ENCODE measurements at regions not wholly inside any gene's neighbourhood (a gene's known extent, or its start where the extent isn't known, plus 50 kb on each side); places are given as distances from the start of the nearest gene placed in this dataset.
A peak's percentile ranks its signal among the peaks of the same experiment; 100 is the strongest.

DNA sequence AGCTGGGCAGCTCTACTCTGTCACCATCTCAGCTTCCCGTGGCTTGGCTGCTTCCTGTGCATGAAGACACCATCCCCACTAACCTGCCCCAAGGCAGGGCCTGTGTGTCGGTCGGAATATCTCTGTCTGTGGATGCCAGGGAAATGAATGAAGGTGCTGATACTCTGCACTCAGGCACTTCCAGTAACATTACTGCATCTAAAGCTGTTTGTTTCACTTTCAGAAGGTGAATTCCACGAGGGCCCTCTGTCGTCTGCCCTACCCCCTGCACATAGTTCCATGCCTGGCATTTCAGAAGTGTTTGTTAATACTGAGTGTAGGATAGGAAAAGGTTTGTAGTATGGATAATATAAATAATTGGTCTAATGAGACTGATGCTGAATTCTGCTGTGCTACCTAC lies 114.7 kb upstream of the GMDS start:
- no peak overlapping the region for H3K27ac ChIP-seq (ENCODE audit: insufficient read depth in 1 of 2, low read depth in 1 of 2, low read length in 2 of 2, poor library complexity in 1 of 2, severe bottlenecking in 2 of 2)
- no peaks in the 10 kb centered on the region for H3K9me3 ChIP-seq (ENCODE audit: control extremely low read depth in 1 of 5, control insufficient read depth in 4 of 5, insufficient read depth in 2 of 5, low read depth in 1 of 5, low read length in 4 of 5)
- DNase-seq = no peak
- no peaks in the 10 kb centered on the region for H3K27me3 ChIP-seq (replicated peaks in 2 of 5; ENCODE audit: control insufficient read depth in 4 of 5, insufficient read depth in 5 of 5, low read length in 4 of 5)
- 83% methylated on average over 1 of the region's 5 CpGs for WGBS (ENCODE audit: insufficient coverage)
- H3K4me3 ChIP-seq (ENCODE audit: control insufficient read depth in 1 of 7, extremely low read depth in 1 of 7, insufficient read depth in 4 of 7, low read depth in 2 of 7, low read length in 6 of 7) = no peak overlapping the region
- ChIA-PET POLR2A (no interaction called here), CTCF (interaction anchor here (1.0 kb wide), 1 partner anchor 9 kb away, joined by 3 read pairs; no protein-coding TSS in a partner anchor)
- peaks cover 0 to 4% (median under 1%) of the 10 kb centered on the region in 4 experiments for H3K4me1 ChIP-seq (ENCODE audit: control extremely low read depth in 1 of 4, control insufficient read depth in 4 of 4, insufficient read depth in 4 of 4, low read length in 3 of 4)
- H3K36me3 ChIP-seq (ENCODE audit: control insufficient read depth in 4 of 4, insufficient read depth in 4 of 4, low read length in 3 of 4) = peaks cover 0 to 13% (median 5%) of the 10 kb centered on the region in 4 experiments

DNA sequence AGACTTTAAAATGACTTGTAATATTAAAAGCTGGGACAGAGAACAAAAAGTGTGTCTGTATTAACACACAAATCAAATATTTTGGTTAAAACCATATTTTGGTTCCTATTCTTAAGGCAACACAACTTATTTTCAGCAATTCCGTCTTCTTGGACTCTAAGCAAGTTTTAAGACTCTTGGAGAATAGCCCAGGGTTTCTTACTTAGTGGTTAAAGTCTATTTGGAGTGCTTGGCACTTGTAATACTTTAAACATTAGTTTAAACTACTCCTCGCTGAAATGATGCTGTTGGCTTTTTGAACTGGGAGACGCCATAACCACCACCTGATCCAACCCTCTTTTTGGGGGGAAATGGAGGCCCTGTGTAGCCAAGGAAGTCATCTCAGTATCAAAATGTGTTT lies 109.7 kb upstream of the GMDS start:
- Histone ChIP-seq H3K4me1 (ENCODE audit: control extremely low read depth in 1 of 4, control insufficient read depth in 4 of 4, insufficient read depth in 4 of 4, low read length in 3 of 4) (peaks cover 0 to 4% (median under 1%) of the 10 kb centered on the region in 4 experiments), H3K27ac (ENCODE audit: insufficient read depth in 1 of 2, low read depth in 1 of 2, low read length in 2 of 2, poor library complexity in 1 of 2, severe bottlenecking in 2 of 2) (no peak overlapping the region), H3K27me3 (replicated peaks in 2 of 5; ENCODE audit: control insufficient read depth in 4 of 5, insufficient read depth in 5 of 5, low read length in 4 of 5) (no peaks in the 10 kb centered on the region), H3K36me3 (ENCODE audit: control insufficient read depth in 4 of 4, insufficient read depth in 4 of 4, low read length in 3 of 4) (peaks cover 0 to 3% (median 0%) of the 10 kb centered on the region in 4 experiments), H3K4me3 (ENCODE audit: control insufficient read depth in 1 of 7, extremely low read depth in 1 of 7, insufficient read depth in 4 of 7, low read depth in 2 of 7, low read length in 6 of 7) (no peak overlapping the region), H3K9me3 (ENCODE audit: control extremely low read depth in 1 of 5, control insufficient read depth in 4 of 5, insufficient read depth in 2 of 5, low read depth in 1 of 5, low read length in 4 of 5) (no peaks in the 10 kb centered on the region)
- no CpG with 5 or more reads among the region's 3 CpGs for WGBS (ENCODE audit: insufficient coverage)
- CTCF ChIA-PET = interaction anchor here (1.0 to 1.7 kb wide), 2 partner anchors 251 to 275 kb away, joined by 3 to 5 read pairs; no protein-coding TSS in a partner anchor
- no peak for DNase-seq
- POLR2A ChIA-PET = no interaction called here

DNA sequence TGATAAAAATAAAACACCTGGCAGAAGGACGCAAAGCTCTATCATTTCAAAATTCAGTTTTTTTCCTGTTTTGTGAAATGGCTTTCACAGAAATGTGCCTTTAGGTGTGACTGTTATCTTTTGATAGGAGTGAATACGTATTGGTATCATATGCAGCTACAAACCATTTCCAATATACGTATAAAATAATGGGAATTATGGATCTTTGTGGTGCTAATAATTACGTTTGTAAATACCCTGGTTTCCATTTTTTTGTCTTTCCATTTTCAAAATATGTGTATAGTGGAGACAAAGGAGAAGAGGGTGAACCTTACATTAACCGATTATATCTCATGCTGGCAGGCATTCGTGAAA lies 108.7 kb upstream of the GMDS start:
- POLR2A ChIA-PET = interaction anchor here (0.7 kb wide), 1 partner anchor 758 kb away, joined by 3 read pairs; no protein-coding TSS in a partner anchor

DNA sequence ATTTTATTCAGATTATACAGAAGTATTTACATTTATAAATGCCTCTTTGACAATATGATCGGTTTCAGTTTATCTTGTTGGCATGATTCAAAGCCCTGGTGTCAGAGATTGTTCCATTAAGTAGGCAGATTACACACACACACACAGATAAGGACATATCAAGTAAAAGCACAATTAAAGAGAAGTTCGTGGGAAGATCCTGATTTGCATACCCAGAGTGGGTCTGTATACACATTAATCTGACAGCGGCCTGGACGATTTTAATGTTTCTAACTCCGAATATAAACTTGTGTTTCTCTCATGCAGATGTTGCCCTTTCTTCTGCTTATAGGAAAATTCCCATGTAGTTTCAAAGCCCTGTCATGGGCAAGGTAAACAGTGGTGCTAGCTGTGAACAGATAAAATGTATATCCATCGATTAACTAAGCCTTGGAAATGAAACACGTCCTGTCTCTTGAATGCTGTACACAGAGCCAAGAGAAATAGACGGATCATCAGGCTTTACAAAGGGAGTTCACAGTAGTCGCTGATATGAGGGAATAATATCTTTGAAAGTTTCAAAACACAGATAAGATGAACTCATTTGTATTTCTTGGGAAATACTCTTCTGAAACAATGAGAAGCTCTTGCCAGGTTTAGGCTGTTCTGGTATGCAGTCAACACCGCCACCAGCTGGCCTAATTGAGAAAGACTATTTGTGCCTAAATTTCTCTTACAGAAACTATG lies 108.2 kb upstream of the GMDS start:
- H3K27me3 ChIP-seq (replicated peaks in 2 of 5; ENCODE audit: control insufficient read depth in 4 of 5, insufficient read depth in 5 of 5, low read length in 4 of 5) = no peaks in the 10 kb centered on the region
- H3K27ac ChIP-seq (ENCODE audit: insufficient read depth in 1 of 2, low read depth in 1 of 2, low read length in 2 of 2, poor library complexity in 1 of 2, severe bottlenecking in 2 of 2) = no peak overlapping the region
- no peaks in the 10 kb centered on the region for H3K9me3 ChIP-seq (ENCODE audit: control extremely low read depth in 1 of 5, control insufficient read depth in 4 of 5, insufficient read depth in 2 of 5, low read depth in 1 of 5, low read length in 4 of 5)
- H3K36me3 ChIP-seq (ENCODE audit: control insufficient read depth in 4 of 4, insufficient read depth in 4 of 4, low read length in 3 of 4) = no peaks in the 10 kb centered on the region
- peak; percentile 68 to 85 (median 78) for DNase-seq
- H3K4me1 ChIP-seq (ENCODE audit: control extremely low read depth in 1 of 4, control insufficient read depth in 4 of 4, insufficient read depth in 4 of 4, low read length in 3 of 4) = peaks cover 0 to 4% (median under 1%) of the 10 kb centered on the region in 4 experiments
- H3K4me3 ChIP-seq (ENCODE audit: control insufficient read depth in 1 of 7, extremely low read depth in 1 of 7, insufficient read depth in 4 of 7, low read depth in 2 of 7, low read length in 6 of 7) = no peak overlapping the region
- WGBS (ENCODE audit: insufficient coverage) = 83% methylated on average over 8 of the region's 10 CpGs
- ChIA-PET POLR2A (interaction anchor here (0.7 kb wide), 1 partner anchor 757 kb away, joined by 3 read pairs; no protein-coding TSS in a partner anchor), CTCF (interaction anchor here (0.5 to 3.8 kb wide), 20 partner anchors 21 to 758 kb away, joined by 3 to 18 read pairs (median 4); no protein-coding TSS in a partner anchor)

More for the DNA sequence above, 108.7 kb upstream of the GMDS start:
- H3K27me3 ChIP-seq (replicated peaks in 2 of 5; ENCODE audit: control insufficient read depth in 4 of 5, insufficient read depth in 5 of 5, low read length in 4 of 5) = no peaks in the 10 kb centered on the region
- CTCF ChIA-PET = interaction anchor here (0.5 to 3.8 kb wide), 20 partner anchors 20 to 758 kb away, joined by 3 to 18 read pairs (median 4); no protein-coding TSS in a partner anchor
- no peak overlapping the region for H3K4me3 ChIP-seq (ENCODE audit: control insufficient read depth in 1 of 7, extremely low read depth in 1 of 7, insufficient read depth in 4 of 7, low read depth in 2 of 7, low read length in 6 of 7)
- H3K36me3 ChIP-seq (ENCODE audit: control insufficient read depth in 4 of 4, insufficient read depth in 4 of 4, low read length in 3 of 4) = no peaks in the 10 kb centered on the region
- H3K9me3 ChIP-seq (ENCODE audit: control extremely low read depth in 1 of 5, control insufficient read depth in 4 of 5, insufficient read depth in 2 of 5, low read depth in 1 of 5, low read length in 4 of 5) = no peaks in the 10 kb centered on the region
- DNase-seq = no peak
- no peak overlapping the region for H3K27ac ChIP-seq (ENCODE audit: insufficient read depth in 1 of 2, low read depth in 1 of 2, low read length in 2 of 2, poor library complexity in 1 of 2, severe bottlenecking in 2 of 2)
- WGBS (ENCODE audit: insufficient coverage) = no CpG with 5 or more reads among the region's 6 CpGs
- peaks cover 0 to 4% (median under 1%) of the 10 kb centered on the region in 4 experiments for H3K4me1 ChIP-seq (ENCODE audit: control extremely low read depth in 1 of 4, control insufficient read depth in 4 of 4, insufficient read depth in 4 of 4, low read length in 3 of 4)

- Histone ChIP-seq H3K27ac (ENCODE audit: insufficient read depth in 1 of 2, low read depth in 1 of 2, low read length in 2 of 2, poor library complexity in 1 of 2, severe bottlenecking in 2 of 2) (no peak overlapping the region), H3K4me3 (ENCODE audit: control insufficient read depth in 1 of 7, extremely low read depth in 1 of 7, insufficient read depth in 4 of 7, low read depth in 2 of 7, low read length in 6 of 7) (no peak overlapping the region), H3K9me3 (ENCODE audit: control extremely low read depth in 1 of 5, control insufficient read depth in 4 of 5, insufficient read depth in 2 of 5, low read depth in 1 of 5, low read length in 4 of 5) (no peaks in the 10 kb centered on the region), H3K36me3 (ENCODE audit: control insufficient read depth in 4 of 4, insufficient read depth in 4 of 4, low read length in 3 of 4) (no peaks in the 10 kb centered on the region), H3K4me1 (ENCODE audit: control extremely low read depth in 1 of 4, control insufficient read depth in 4 of 4, insufficient read depth in 4 of 4, low read length in 3 of 4) (peaks cover 0 to 4% (median under 1%) of the 10 kb centered on the region in 4 experiments), H3K27me3 (replicated peaks in 2 of 5; ENCODE audit: control insufficient read depth in 4 of 5, insufficient read depth in 5 of 5, low read length in 4 of 5) (no peaks in the 10 kb centered on the region)
- ChIA-PET CTCF (interaction anchor here (0.8 to 3.8 kb wide), 9 partner anchors 8 to 756 kb away, joined by 3 to 18 read pairs (median 3); no protein-coding TSS in a partner anchor), POLR2A (interaction anchor here (0.6 kb wide), 1 partner anchor 39 kb away, joined by 3 read pairs; no protein-coding TSS in a partner anchor)
- 100% methylated on average over 1 of the region's 4 CpGs for WGBS (ENCODE audit: insufficient coverage)
- DNase-seq = peak in 2 of 3 donors; percentile 28 to 33
Observed at GRCh38 chr6:2351807-2352431, 106.5 kb upstream of the GMDS start.

- Histone ChIP-seq H3K9me3 (ENCODE audit: control extremely low read depth in 1 of 5, control insufficient read depth in 4 of 5, insufficient read depth in 2 of 5, low read depth in 1 of 5, low read length in 4 of 5) (no peaks in the 10 kb centered on the region), H3K4me1 (ENCODE audit: control extremely low read depth in 1 of 4, control insufficient read depth in 4 of 4, insufficient read depth in 4 of 4, low read length in 3 of 4) (peaks cover 0 to under 1% (median 0%) of the 10 kb centered on the region in 4 experiments), H3K4me3 (ENCODE audit: control insufficient read depth in 1 of 7, extremely low read depth in 1 of 7, insufficient read depth in 4 of 7, low read depth in 2 of 7, low read length in 6 of 7) (no peak overlapping the region), H3K27me3 (replicated peaks in 2 of 5; ENCODE audit: control insufficient read depth in 4 of 5, insufficient read depth in 5 of 5, low read length in 4 of 5) (no peaks in the 10 kb centered on the region), H3K27ac (ENCODE audit: insufficient read depth in 1 of 2, low read depth in 1 of 2, low read length in 2 of 2, poor library complexity in 1 of 2, severe bottlenecking in 2 of 2) (no peak overlapping the region), H3K36me3 (ENCODE audit: control insufficient read depth in 4 of 4, insufficient read depth in 4 of 4, low read length in 3 of 4) (no peaks in the 10 kb centered on the region)
- CTCF ChIA-PET = interaction anchor here (0.8 to 3.8 kb wide), 7 partner anchors 9 to 755 kb away, joined by 3 to 18 read pairs (median 3); no protein-coding TSS in a partner anchor
- POLR2A ChIA-PET = no interaction called here
- WGBS (ENCODE audit: insufficient coverage) = 100% methylated on average over 3 of the region's 5 CpGs
- no peak for DNase-seq
Observed at GRCh38 chr6:2351090-2351489, 105.7 kb upstream of the GMDS start.

DNA sequence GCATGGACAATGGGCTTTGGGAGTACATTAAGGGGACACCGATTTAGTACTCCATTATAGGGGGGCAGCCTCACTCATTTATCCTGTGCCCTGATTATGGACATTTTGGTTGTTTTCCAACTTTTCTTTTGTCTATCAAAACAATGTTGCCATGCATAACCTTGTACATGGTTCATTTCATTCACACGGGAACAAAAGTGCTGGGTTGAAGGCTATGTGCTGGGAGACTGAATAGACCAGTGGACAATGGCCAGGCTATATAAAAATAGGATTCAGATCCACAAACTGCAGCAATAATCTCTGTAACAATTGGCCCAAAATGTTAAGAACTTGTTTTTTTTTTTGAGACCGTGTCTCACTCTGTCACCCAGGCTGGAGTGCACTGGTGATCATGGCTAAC lies 100.7 kb upstream of the GMDS start:
- Histone ChIP-seq H3K9me3 (ENCODE audit: control extremely low read depth in 1 of 5, control insufficient read depth in 4 of 5, insufficient read depth in 2 of 5, low read depth in 1 of 5, low read length in 4 of 5) (peaks cover 0 to 10% (median 2%) of the 10 kb centered on the region in 5 experiments), H3K36me3 (ENCODE audit: control insufficient read depth in 4 of 4, insufficient read depth in 4 of 4, low read length in 3 of 4) (no peaks in the 10 kb centered on the region), H3K4me3 (ENCODE audit: control insufficient read depth in 1 of 7, extremely low read depth in 1 of 7, insufficient read depth in 4 of 7, low read depth in 2 of 7, low read length in 6 of 7) (no peak overlapping the region), H3K4me1 (ENCODE audit: control extremely low read depth in 1 of 4, control insufficient read depth in 4 of 4, insufficient read depth in 4 of 4, low read length in 3 of 4) (no peaks in the 10 kb centered on the region), H3K27ac (ENCODE audit: insufficient read depth in 1 of 2, low read depth in 1 of 2, low read length in 2 of 2, poor library complexity in 1 of 2, severe bottlenecking in 2 of 2) (no peak overlapping the region), H3K27me3 (replicated peaks in 2 of 5; ENCODE audit: control insufficient read depth in 4 of 5, insufficient read depth in 5 of 5, low read length in 4 of 5) (no peaks in the 10 kb centered on the region)
- POLR2A ChIA-PET = no interaction called here
- 100% methylated on average over 2 of the region's 3 CpGs for WGBS (ENCODE audit: insufficient coverage)
- CTCF ChIA-PET = no interaction called here
- DNase-seq = no peak
